ENCODE measurements at regions not wholly inside any gene's neighbourhood (a gene's known extent, or its start where the extent isn't known, plus 50 kb on each side); places are given as distances from the start of the nearest gene placed in this dataset.

DNA sequence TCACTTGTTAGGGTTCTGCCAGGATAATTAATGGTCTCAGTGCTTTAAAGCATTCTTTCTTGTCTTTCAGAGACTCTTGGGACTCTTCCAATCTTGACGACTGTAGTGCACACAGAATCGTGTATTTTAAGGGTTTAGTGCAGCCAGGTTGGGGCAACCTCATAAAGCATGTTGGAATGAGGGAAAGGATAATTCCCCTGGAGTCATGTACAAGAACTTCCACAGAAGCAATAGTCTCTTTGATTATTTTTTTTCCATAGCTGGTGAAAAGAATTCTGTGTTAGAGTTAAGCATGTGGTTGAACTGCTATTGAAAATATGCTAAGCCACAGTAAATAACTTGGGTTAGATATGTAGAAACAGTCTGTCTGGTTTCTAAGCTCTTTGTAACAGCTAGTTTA is 246.8 kb upstream of the DAAM1 start:
- peaks cover 3% of the 10 kb centered on the region for H3K36me3 Mint-ChIP-seq (ENCODE audit: low read depth)
- peaks cover 10% of the 10 kb centered on the region for H3K9me3 Mint-ChIP-seq
- H3K4me3 Mint-ChIP-seq: no peak overlapping the region
- H3K4me1 Mint-ChIP-seq: peaks cover 16% of the 10 kb centered on the region
- TF ChIP-seq, protein P1, sequence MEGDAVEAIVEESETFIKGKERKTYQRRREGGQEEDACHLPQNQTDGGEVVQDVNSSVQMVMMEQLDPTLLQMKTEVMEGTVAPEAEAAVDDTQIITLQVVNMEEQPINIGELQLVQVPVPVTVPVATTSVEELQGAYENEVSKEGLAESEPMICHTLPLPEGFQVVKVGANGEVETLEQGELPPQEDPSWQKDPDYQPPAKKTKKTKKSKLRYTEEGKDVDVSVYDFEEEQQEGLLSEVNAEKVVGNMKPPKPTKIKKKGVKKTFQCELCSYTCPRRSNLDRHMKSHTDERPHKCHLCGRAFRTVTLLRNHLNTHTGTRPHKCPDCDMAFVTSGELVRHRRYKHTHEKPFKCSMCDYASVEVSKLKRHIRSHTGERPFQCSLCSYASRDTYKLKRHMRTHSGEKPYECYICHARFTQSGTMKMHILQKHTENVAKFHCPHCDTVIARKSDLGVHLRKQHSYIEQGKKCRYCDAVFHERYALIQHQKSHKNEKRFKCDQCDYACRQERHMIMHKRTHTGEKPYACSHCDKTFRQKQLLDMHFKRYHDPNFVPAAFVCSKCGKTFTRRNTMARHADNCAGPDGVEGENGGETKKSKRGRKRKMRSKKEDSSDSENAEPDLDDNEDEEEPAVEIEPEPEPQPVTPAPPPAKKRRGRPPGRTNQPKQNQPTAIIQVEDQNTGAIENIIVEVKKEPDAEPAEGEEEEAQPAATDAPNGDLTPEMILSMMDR (conservative IDR thresholded peaks at IDR 0.05): no peak
- H3K27ac Mint-ChIP-seq (ENCODE audit: unreplicated experiment): no peak overlapping the region
- no peak for DNase-seq (ENCODE audit: low read depth, low spot score)
- H3K27me3 Mint-ChIP-seq (ENCODE audit: low read depth): no peaks in the 10 kb centered on the region

DNA sequence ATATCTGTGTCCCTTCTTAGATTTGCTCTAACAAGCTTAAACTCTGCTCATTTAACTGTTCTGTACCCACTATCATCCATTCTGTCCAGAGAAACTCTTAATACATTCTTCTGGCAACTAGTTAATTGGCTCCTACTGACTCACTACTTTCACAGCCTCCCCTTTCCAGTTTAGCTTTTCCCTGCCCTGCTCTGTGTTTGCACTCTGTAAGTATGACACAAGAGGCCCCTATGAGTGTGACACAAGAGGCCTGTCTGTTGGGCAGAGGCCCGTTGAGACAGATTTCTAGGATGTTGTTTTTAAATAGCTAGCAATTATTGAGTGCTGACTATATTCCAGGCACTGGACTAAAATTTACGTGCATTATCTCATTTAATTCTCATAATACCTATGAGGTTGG is 246.0 kb upstream of the DAAM1 start:
- H3K27me3 Mint-ChIP-seq (ENCODE audit: low read depth): no peaks in the 10 kb centered on the region
- TF ChIP-seq, protein P1 (conservative IDR thresholded peaks at IDR 0.05): no peak
- H3K27ac Mint-ChIP-seq (ENCODE audit: unreplicated experiment): no peak overlapping the region
- no peak overlapping the region for H3K4me3 Mint-ChIP-seq
- H3K9me3 Mint-ChIP-seq: peaks cover 2% of the 10 kb centered on the region
- peaks cover 16% of the 10 kb centered on the region for H3K4me1 Mint-ChIP-seq
- no peaks in the 10 kb centered on the region for H3K36me3 Mint-ChIP-seq (ENCODE audit: low read depth)
- DNase-seq (ENCODE audit: low read depth, low spot score): no peak

DNA sequence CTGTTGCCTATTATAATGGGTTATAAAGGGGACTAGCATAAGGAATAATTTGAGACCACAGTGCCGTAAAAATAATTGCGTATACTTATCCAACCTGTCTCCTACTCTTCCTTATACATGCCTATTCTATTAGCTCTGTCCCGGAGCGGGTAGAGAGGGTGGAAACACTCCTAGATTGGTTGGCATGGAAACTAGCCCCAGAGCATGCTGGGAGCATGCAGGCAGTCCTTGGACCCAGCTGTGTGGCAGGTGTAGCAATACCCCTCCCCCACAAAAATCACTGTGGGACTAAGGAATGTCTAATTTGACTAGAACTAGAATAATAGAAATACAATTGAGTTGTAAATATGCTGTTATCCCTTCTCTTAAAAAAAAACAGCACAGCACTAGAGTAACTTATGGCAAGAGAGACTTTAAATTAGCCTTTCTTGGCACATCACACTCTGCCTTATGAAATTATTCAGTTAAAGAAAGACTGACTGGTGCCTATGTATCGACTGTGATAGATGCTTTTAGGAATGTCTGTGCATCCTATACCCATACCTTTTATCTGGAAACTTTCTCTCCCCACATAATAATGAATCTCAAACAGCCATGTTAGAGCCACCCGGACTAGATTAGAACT is 244.0 kb upstream of the DAAM1 start:
- Mint-ChIP-seq H3K36me3 (ENCODE audit: low read depth) (no peaks in the 10 kb centered on the region), H3K4me3 (no peak overlapping the region), H3K9me3 (peaks cover 2% of the 10 kb centered on the region), H3K4me1 (peaks cover 26% of the 10 kb centered on the region), H3K27me3 (ENCODE audit: low read depth) (no peaks in the 10 kb centered on the region), H3K27ac (ENCODE audit: unreplicated experiment) (no peak overlapping the region)
- TF ChIP-seq, protein P1 (conservative IDR thresholded peaks at IDR 0.05): no peak
- peak; percentile 5 for DNase-seq (ENCODE audit: low read depth, low spot score)

DNA sequence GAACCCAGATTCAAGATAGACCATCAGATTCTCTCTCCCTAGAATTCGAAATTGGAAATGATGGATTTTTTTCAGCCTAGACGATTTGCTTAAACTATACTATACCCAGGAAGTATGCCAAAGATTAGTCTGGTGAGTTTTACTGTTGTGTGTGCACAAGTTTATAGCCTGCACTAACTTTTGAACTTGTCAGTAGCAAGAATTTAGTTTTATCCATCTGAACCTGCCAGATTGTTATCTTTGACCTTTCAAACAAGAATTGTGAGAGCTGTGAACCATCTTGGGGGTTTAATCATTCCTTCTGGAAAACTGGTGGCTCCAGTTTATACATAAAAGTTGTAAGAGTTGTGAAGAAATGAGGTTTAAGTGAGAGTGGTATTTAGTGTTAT is 243.5 kb upstream of the DAAM1 start:
- Mint-ChIP-seq H3K4me3 (no peak overlapping the region), H3K9me3 (peaks cover 4% of the 10 kb centered on the region), H3K27ac (ENCODE audit: unreplicated experiment) (no peak overlapping the region), H3K4me1 (peaks cover 26% of the 10 kb centered on the region), H3K36me3 (ENCODE audit: low read depth) (no peaks in the 10 kb centered on the region), H3K27me3 (ENCODE audit: low read depth) (no peaks in the 10 kb centered on the region)
- TF ChIP-seq, protein P1 (conservative IDR thresholded peaks at IDR 0.05): no peak
- no peak for DNase-seq (ENCODE audit: low read depth, low spot score)

DNA sequence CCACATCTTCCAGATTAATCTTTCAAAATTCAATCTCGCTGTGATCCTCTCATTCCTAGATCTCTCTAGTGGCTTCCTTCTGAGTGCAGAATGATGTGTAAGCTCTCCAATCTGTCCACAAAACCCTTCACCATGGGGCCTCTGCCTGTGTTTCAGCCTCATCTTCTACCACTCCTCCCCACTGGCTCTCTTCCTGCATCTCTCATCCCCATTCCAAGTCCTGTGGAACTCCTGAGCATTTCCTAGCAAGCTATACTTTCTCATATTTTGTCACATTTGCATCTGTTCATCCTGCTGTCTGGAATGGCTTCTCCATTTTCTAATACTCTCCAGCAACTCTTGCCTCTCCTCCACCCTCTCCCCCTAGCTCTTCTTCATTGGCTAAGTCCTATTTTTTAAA is 242.0 kb upstream of the DAAM1 start:
- Mint-ChIP-seq H3K9me3 (peaks cover 7% of the 10 kb centered on the region), H3K4me1 (peaks cover 25% of the 10 kb centered on the region), H3K4me3 (no peak overlapping the region), H3K27ac (ENCODE audit: unreplicated experiment) (no peak overlapping the region), H3K27me3 (ENCODE audit: low read depth) (no peaks in the 10 kb centered on the region), H3K36me3 (ENCODE audit: low read depth) (no peaks in the 10 kb centered on the region)
- TF ChIP-seq, protein P1 (conservative IDR thresholded peaks at IDR 0.05): no peak
- DNase-seq (ENCODE audit: low read depth, low spot score): no peak

Measured in neural crest cell (in vitro differentiated cells).